ENCODE measurements at regions not wholly inside any gene's neighbourhood (a gene's known extent, or its start where the extent isn't known, plus 50 kb on each side); places are given as distances from the start of the nearest gene placed in this dataset.
"Not testable (repeated sequence)": the region's sequence is repeated elsewhere in the genome, so short reads cannot be mapped to it uniquely, and the experiment has no call there.

GRCh38 chr1:29624320-29625083 is 388.2 kb downstream of the PTPRU start:
- H3K27ac Mint-ChIP-seq = no peak overlapping the region
- no peaks in the 10 kb centered on the region for H3K36me3 Mint-ChIP-seq (ENCODE audit: low read depth)
- DNase-seq (ENCODE audit: low spot score) = no peak
- H3K4me1 Mint-ChIP-seq (ENCODE audit: low read depth) = no peaks in the 10 kb centered on the region
- no peaks in the 10 kb centered on the region for H3K27me3 Mint-ChIP-seq (ENCODE audit: low read depth)
- no peak overlapping the region for H3K4me3 Mint-ChIP-seq
- no peaks in the 10 kb centered on the region for H3K9me3 Mint-ChIP-seq

DNA sequence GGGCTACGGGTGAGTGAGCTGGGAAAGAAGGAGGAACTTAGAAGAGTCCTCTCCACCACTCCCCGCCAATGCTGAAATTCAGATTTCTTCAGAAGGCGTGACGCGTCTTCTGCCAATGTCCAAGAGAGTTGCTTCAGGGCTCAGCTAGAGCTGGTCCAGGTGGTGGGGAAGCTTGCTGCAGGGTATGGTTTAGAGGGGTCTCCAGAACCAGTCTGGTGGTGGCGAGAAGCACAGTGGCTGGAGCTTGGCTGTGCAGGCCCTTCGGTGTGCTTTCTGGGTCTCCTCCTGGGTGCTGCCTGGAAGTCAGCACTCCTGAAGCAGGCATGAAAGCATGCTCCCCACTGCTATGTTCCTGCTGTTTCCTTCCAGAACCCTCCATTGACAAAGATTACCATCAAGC is 387.2 kb downstream of the PTPRU start:
- H3K4me1 Mint-ChIP-seq (ENCODE audit: low read depth) = no peaks in the 10 kb centered on the region
- H3K36me3 Mint-ChIP-seq (ENCODE audit: low read depth) = no peaks in the 10 kb centered on the region
- H3K9me3 Mint-ChIP-seq = no peaks in the 10 kb centered on the region
- no peak for DNase-seq (ENCODE audit: low spot score)
- H3K27ac Mint-ChIP-seq = no peak overlapping the region
- H3K4me3 Mint-ChIP-seq = no peak overlapping the region
- H3K27me3 Mint-ChIP-seq (ENCODE audit: low read depth) = no peaks in the 10 kb centered on the region

- no peaks in the 10 kb centered on the region for H3K27me3 Mint-ChIP-seq (ENCODE audit: low read depth)
Measured at GRCh38 chr1:29621826-29622435, 385.6 kb downstream of the PTPRU start.

DNA sequence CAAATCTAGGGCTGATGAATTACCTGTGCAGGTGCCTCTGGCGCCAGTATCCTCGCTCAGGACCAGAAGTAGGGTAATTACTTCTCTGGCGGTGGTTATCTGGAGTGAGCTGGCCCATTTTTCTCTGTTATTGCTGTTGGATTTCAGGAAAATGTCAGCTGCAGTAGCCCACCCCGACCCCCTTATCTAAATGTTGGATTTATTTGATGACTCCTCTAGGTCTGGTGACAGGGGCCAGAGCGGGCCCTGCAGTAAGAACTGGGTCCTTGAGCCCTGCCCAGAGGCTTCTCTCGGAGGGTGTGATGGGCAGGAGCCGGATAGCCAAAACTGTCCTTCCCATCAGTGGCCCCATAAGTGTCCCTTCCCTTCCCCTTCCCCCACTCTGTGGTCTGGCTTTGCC is 384.3 kb downstream of the PTPRU start:
- Mint-ChIP-seq H3K27ac (no peak overlapping the region), H3K9me3 (no peaks in the 10 kb centered on the region), H3K36me3 (ENCODE audit: low read depth) (no peaks in the 10 kb centered on the region), H3K27me3 (ENCODE audit: low read depth) (peaks cover 3% of the 10 kb centered on the region), H3K4me3 (no peak overlapping the region), H3K4me1 (ENCODE audit: low read depth) (no peaks in the 10 kb centered on the region)
- no peak for DNase-seq (ENCODE audit: low spot score)

More at GRCh38 chr1:29621826-29622435, 385.6 kb downstream of the PTPRU start:
- no peak overlapping the region for H3K4me3 Mint-ChIP-seq
- H3K36me3 Mint-ChIP-seq (ENCODE audit: low read depth) = no peaks in the 10 kb centered on the region
- no peak for DNase-seq (ENCODE audit: low spot score)
- H3K4me1 Mint-ChIP-seq (ENCODE audit: low read depth) = no peaks in the 10 kb centered on the region
- no peak overlapping the region for H3K27ac Mint-ChIP-seq
- no peaks in the 10 kb centered on the region for H3K9me3 Mint-ChIP-seq

- H3K27me3 Mint-ChIP-seq (ENCODE audit: low read depth) = peaks cover 5% of the 10 kb centered on the region
- no peaks in the 10 kb centered on the region for H3K36me3 Mint-ChIP-seq (ENCODE audit: low read depth)
- DNase-seq (ENCODE audit: low spot score) = no peak
- peaks cover 5% of the 10 kb centered on the region for H3K9me3 Mint-ChIP-seq
- no peaks in the 10 kb centered on the region for H3K4me1 Mint-ChIP-seq (ENCODE audit: low read depth)
- no peak overlapping the region for H3K4me3 Mint-ChIP-seq
- no peak overlapping the region for H3K27ac Mint-ChIP-seq
Measured at GRCh38 chr1:29607236-29607635, 370.9 kb downstream of the PTPRU start.

- not testable (repeated sequence) for DNase-seq (ENCODE audit: low spot score); H3K27me3 Mint-ChIP-seq (ENCODE audit: low read depth); H3K36me3 Mint-ChIP-seq (ENCODE audit: low read depth); H3K27ac Mint-ChIP-seq; H3K4me1 Mint-ChIP-seq (ENCODE audit: low read depth); H3K9me3 Mint-ChIP-seq; H3K4me3 Mint-ChIP-seq
Measured at GRCh38 chr1:29604796-29605195, 368.5 kb downstream of the PTPRU start.

- Mint-ChIP-seq H3K27me3 (ENCODE audit: low read depth) (peaks cover 5% of the 10 kb centered on the region), H3K9me3 (peaks cover 5% of the 10 kb centered on the region), H3K36me3 (ENCODE audit: low read depth) (no peaks in the 10 kb centered on the region), H3K4me1 (ENCODE audit: low read depth) (no peaks in the 10 kb centered on the region), H3K4me3 (no peak overlapping the region), H3K27ac (no peak overlapping the region)
- no peak for DNase-seq (ENCODE audit: low spot score)
Measured at GRCh38 chr1:29603622-29604021, 367.3 kb downstream of the PTPRU start.

DNA sequence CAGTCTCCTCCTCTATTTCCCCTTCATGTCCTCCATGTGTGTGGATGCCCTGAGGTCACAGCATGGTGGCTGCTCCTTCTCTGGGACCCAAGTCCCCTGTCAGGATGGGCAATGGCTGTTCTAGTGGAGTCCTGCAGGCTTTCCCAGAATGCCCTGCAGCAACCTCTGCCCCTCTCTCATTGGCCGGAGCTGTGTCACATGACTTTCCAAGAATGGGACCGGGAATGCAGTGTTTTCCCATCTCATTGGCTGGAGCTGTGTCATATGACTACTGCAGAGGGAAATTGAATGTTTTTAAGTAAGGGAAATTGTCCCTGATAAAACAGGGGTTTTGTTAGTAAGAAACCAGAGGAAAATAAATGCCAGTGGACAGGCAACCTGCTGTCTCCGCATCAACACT is 365.9 kb downstream of the PTPRU start:
- peaks cover 3% of the 10 kb centered on the region for H3K27me3 Mint-ChIP-seq (ENCODE audit: low read depth)
- no peaks in the 10 kb centered on the region for H3K36me3 Mint-ChIP-seq (ENCODE audit: low read depth)

GRCh38 chr1:29601021-29601420 is 364.7 kb downstream of the PTPRU start:
- H3K4me3 Mint-ChIP-seq = no peak overlapping the region
- H3K9me3 Mint-ChIP-seq = no peaks in the 10 kb centered on the region
- no peaks in the 10 kb centered on the region for H3K4me1 Mint-ChIP-seq (ENCODE audit: low read depth)
- H3K36me3 Mint-ChIP-seq (ENCODE audit: low read depth) = no peaks in the 10 kb centered on the region
- no peak overlapping the region for H3K27ac Mint-ChIP-seq
- H3K27me3 Mint-ChIP-seq (ENCODE audit: low read depth) = peaks cover 3% of the 10 kb centered on the region
- no peak for DNase-seq (ENCODE audit: low spot score)

More for the DNA sequence above, 365.9 kb downstream of the PTPRU start:
- no peaks in the 10 kb centered on the region for H3K9me3 Mint-ChIP-seq
- DNase-seq (ENCODE audit: low spot score) = no peak
- no peak overlapping the region for H3K27ac Mint-ChIP-seq
- H3K4me1 Mint-ChIP-seq (ENCODE audit: low read depth) = no peaks in the 10 kb centered on the region
- H3K4me3 Mint-ChIP-seq = no peak overlapping the region

- no peak for DNase-seq (ENCODE audit: low spot score)
- H3K4me1 Mint-ChIP-seq (ENCODE audit: low read depth) = no peaks in the 10 kb centered on the region
- no peaks in the 10 kb centered on the region for H3K9me3 Mint-ChIP-seq
- no peaks in the 10 kb centered on the region for H3K36me3 Mint-ChIP-seq (ENCODE audit: low read depth)
- H3K27ac Mint-ChIP-seq = no peak overlapping the region
- no peak overlapping the region for H3K4me3 Mint-ChIP-seq
- H3K27me3 Mint-ChIP-seq (ENCODE audit: low read depth) = peaks cover 3% of the 10 kb centered on the region
Measured at GRCh38 chr1:29599826-29600225, 363.5 kb downstream of the PTPRU start.

GRCh38 chr1:29599071-29599470 is 362.7 kb downstream of the PTPRU start:
- H3K4me1 Mint-ChIP-seq (ENCODE audit: low read depth) = no peaks in the 10 kb centered on the region
- H3K4me3 Mint-ChIP-seq = no peak overlapping the region
- H3K36me3 Mint-ChIP-seq (ENCODE audit: low read depth) = no peaks in the 10 kb centered on the region
- peaks cover 3% of the 10 kb centered on the region for H3K27me3 Mint-ChIP-seq (ENCODE audit: low read depth)
- no peak for DNase-seq (ENCODE audit: low spot score)
- H3K9me3 Mint-ChIP-seq = no peaks in the 10 kb centered on the region
- no peak overlapping the region for H3K27ac Mint-ChIP-seq

- no peak for DNase-seq (ENCODE audit: low spot score)
- H3K27me3 Mint-ChIP-seq (ENCODE audit: low read depth) = no peaks in the 10 kb centered on the region
- no peaks in the 10 kb centered on the region for H3K36me3 Mint-ChIP-seq (ENCODE audit: low read depth)
- no peak overlapping the region for H3K27ac Mint-ChIP-seq
- no peaks in the 10 kb centered on the region for H3K4me1 Mint-ChIP-seq (ENCODE audit: low read depth)
- no peak overlapping the region for H3K4me3 Mint-ChIP-seq
- no peaks in the 10 kb centered on the region for H3K9me3 Mint-ChIP-seq
Measured at GRCh38 chr1:29597861-29598260, 361.5 kb downstream of the PTPRU start.

- no peak for DNase-seq (ENCODE audit: low spot score)
- Mint-ChIP-seq H3K4me1 (ENCODE audit: low read depth) (no peaks in the 10 kb centered on the region), H3K27ac (no peak overlapping the region), H3K27me3 (ENCODE audit: low read depth) (no peaks in the 10 kb centered on the region), H3K4me3 (no peak overlapping the region), H3K9me3 (no peaks in the 10 kb centered on the region), H3K36me3 (ENCODE audit: low read depth) (no peaks in the 10 kb centered on the region)
Measured at GRCh38 chr1:29593601-29594382, 357.5 kb downstream of the PTPRU start.

- Mint-ChIP-seq H3K36me3 (ENCODE audit: low read depth) (no peaks in the 10 kb centered on the region), H3K9me3 (no peaks in the 10 kb centered on the region), H3K27me3 (ENCODE audit: low read depth) (peaks cover 3% of the 10 kb centered on the region), H3K27ac (no peak overlapping the region), H3K4me1 (ENCODE audit: low read depth) (no peaks in the 10 kb centered on the region), H3K4me3 (no peak overlapping the region)
- DNase-seq (ENCODE audit: low spot score) = no peak
Measured at GRCh38 chr1:29592731-29593130, 356.4 kb downstream of the PTPRU start.
